Loucy (cell line): ENCODE measurements at regions not wholly inside any gene's neighbourhood (a gene's known extent, or its start where the extent isn't known, plus 50 kb on each side); places are given as distances from the start of the nearest gene placed in this dataset.

Experiments used
- EZH2phosphoT487 ChIP-seq: fragments of 200-600 bp; IDR thresholded peaks from 2 replicates; pipeline ENCODE4 v1.6.1; 2018; ENCODE audit warnings: antibody characterized with exemption, mild to moderate bottlenecking, moderate library complexity, borderline replicate concordance
- TF ChIP-seq, protein P1 (sequence below): fragments of 200-600 bp; sonication (generic); conservative IDR thresholded peaks from 2 replicates; pipeline ENCODE4 v1.5.1; 2014; ENCODE audit warnings: mild to moderate bottlenecking, antibody characterized with exemption, low read length

GRCh38 chr1:34409689-34410229 lies 233.1 kb downstream of the C1orf94 start:
- TF ChIP-seq, protein P1, sequence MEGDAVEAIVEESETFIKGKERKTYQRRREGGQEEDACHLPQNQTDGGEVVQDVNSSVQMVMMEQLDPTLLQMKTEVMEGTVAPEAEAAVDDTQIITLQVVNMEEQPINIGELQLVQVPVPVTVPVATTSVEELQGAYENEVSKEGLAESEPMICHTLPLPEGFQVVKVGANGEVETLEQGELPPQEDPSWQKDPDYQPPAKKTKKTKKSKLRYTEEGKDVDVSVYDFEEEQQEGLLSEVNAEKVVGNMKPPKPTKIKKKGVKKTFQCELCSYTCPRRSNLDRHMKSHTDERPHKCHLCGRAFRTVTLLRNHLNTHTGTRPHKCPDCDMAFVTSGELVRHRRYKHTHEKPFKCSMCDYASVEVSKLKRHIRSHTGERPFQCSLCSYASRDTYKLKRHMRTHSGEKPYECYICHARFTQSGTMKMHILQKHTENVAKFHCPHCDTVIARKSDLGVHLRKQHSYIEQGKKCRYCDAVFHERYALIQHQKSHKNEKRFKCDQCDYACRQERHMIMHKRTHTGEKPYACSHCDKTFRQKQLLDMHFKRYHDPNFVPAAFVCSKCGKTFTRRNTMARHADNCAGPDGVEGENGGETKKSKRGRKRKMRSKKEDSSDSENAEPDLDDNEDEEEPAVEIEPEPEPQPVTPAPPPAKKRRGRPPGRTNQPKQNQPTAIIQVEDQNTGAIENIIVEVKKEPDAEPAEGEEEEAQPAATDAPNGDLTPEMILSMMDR = no peak
- TF ChIP-seq EZH2phosphoT487 = no peak
